ENCODE measurements at regions not wholly inside any gene's neighbourhood (a gene's known extent, or its start where the extent isn't known, plus 50 kb on each side); places are given as distances from the start of the nearest gene placed in this dataset.

- peaks cover 11% of the 10 kb centered on the region for H3K27me3 Mint-ChIP-seq (ENCODE audit: unreplicated experiment)
- no peak overlapping the region for H3K4me3 Mint-ChIP-seq (ENCODE audit: unreplicated experiment)
- TF ChIP-seq CTCF (IDR thresholded peaks at IDR 0.05; ENCODE audit: unreplicated experiment): no peak
- no peak overlapping the region for H3K27ac Mint-ChIP-seq (ENCODE audit: unreplicated experiment)
- H3K4me1 Mint-ChIP-seq (ENCODE audit: unreplicated experiment): no peaks in the 10 kb centered on the region
- no peaks in the 10 kb centered on the region for H3K9me3 Mint-ChIP-seq (ENCODE audit: unreplicated experiment)
- H3K36me3 Mint-ChIP-seq (ENCODE audit: low read depth, unreplicated experiment): peaks cover 3% of the 10 kb centered on the region
- DNase-seq (ENCODE audit: low spot score): no peak
These were observed 81.9 kb upstream of the C1orf174 start for GRCh38 chr1:3981746-3982505.

- DNase-seq (ENCODE audit: low spot score): no peak
- no peaks in the 10 kb centered on the region for H3K4me1 Mint-ChIP-seq (ENCODE audit: unreplicated experiment)
- peaks cover 3% of the 10 kb centered on the region for H3K36me3 Mint-ChIP-seq (ENCODE audit: low read depth, unreplicated experiment)
- TF ChIP-seq CTCF (IDR thresholded peaks at IDR 0.05; ENCODE audit: unreplicated experiment): no peak
- H3K9me3 Mint-ChIP-seq (ENCODE audit: unreplicated experiment): no peaks in the 10 kb centered on the region
- H3K27ac Mint-ChIP-seq (ENCODE audit: unreplicated experiment): no peak overlapping the region
- H3K27me3 Mint-ChIP-seq (ENCODE audit: unreplicated experiment): peaks cover 4% of the 10 kb centered on the region
- H3K4me3 Mint-ChIP-seq (ENCODE audit: unreplicated experiment): no peak overlapping the region
These were observed 83.1 kb upstream of the C1orf174 start for GRCh38 chr1:3983181-3983580.

- Mint-ChIP-seq H3K4me1 (ENCODE audit: unreplicated experiment) (no peaks in the 10 kb centered on the region), H3K4me3 (ENCODE audit: unreplicated experiment) (no peak overlapping the region), H3K27ac (ENCODE audit: unreplicated experiment) (no peak overlapping the region), H3K36me3 (ENCODE audit: low read depth, unreplicated experiment) (peaks cover 3% of the 10 kb centered on the region), H3K27me3 (ENCODE audit: unreplicated experiment) (peaks cover 2% of the 10 kb centered on the region), H3K9me3 (ENCODE audit: unreplicated experiment) (peaks cover 5% of the 10 kb centered on the region)
- no peak for DNase-seq (ENCODE audit: low spot score)
- TF ChIP-seq CTCF (IDR thresholded peaks at IDR 0.05; ENCODE audit: unreplicated experiment): no peak
These were observed 84.5 kb upstream of the C1orf174 start for GRCh38 chr1:3984586-3984985.

- H3K9me3 Mint-ChIP-seq (ENCODE audit: unreplicated experiment): peaks cover 7% of the 10 kb centered on the region
- H3K27me3 Mint-ChIP-seq (ENCODE audit: unreplicated experiment): no peaks in the 10 kb centered on the region
- no peak for DNase-seq (ENCODE audit: low spot score)
- TF ChIP-seq CTCF (IDR thresholded peaks at IDR 0.05; ENCODE audit: unreplicated experiment): no peak
- H3K36me3 Mint-ChIP-seq (ENCODE audit: low read depth, unreplicated experiment): peaks cover 3% of the 10 kb centered on the region
- H3K27ac Mint-ChIP-seq (ENCODE audit: unreplicated experiment): no peak overlapping the region
- H3K4me1 Mint-ChIP-seq (ENCODE audit: unreplicated experiment): no peaks in the 10 kb centered on the region
- no peak overlapping the region for H3K4me3 Mint-ChIP-seq (ENCODE audit: unreplicated experiment)
These were observed 86.7 kb upstream of the C1orf174 start for GRCh38 chr1:3986686-3987218.

GRCh38 chr1:3987669-3988235 lies 87.7 kb upstream of the C1orf174 start:
- Mint-ChIP-seq H3K4me3 (ENCODE audit: unreplicated experiment) (no peak overlapping the region), H3K36me3 (ENCODE audit: low read depth, unreplicated experiment) (no peaks in the 10 kb centered on the region), H3K27me3 (ENCODE audit: unreplicated experiment) (peaks cover 4% of the 10 kb centered on the region), H3K4me1 (ENCODE audit: unreplicated experiment) (no peaks in the 10 kb centered on the region), H3K27ac (ENCODE audit: unreplicated experiment) (no peak overlapping the region), H3K9me3 (ENCODE audit: unreplicated experiment) (peaks cover 14% of the 10 kb centered on the region)
- TF ChIP-seq CTCF (IDR thresholded peaks at IDR 0.05; ENCODE audit: unreplicated experiment): no peak
- DNase-seq (ENCODE audit: low spot score): no peak
